Transverse colon (tissue), 3 donors: ENCODE measurements at regions not wholly inside any gene's neighbourhood (a gene's known extent, or its start where the extent isn't known, plus 50 kb on each side); places are given as distances from the start of the nearest gene placed in this dataset.

Experiments used
- POLR2A ChIP-seq: fragments of 450-650 bp; IDR thresholded peaks from one replicate; pipeline ENCODE4 v1.6.1; 2016; ENCODE audit warnings: antibody characterized with exemption, mild to moderate bottlenecking, moderate library complexity
- TF ChIP-seq, protein P1 (sequence below), 5 experiments: fragments of 200-600 bp in 3 of 5; fragments of 450-650 bp in 2 of 5; sonication (generic) in 3 of 5; IDR thresholded peaks; 1 replicate in 2 of 5; 2 replicates in 3 of 5; pipeline ENCODE4 v1.5.1; 2016 to 2017; ENCODE audit warnings: antibody characterized with exemption in 5 of 5, inconsistent platforms in 3 of 5, mild to moderate bottlenecking in 2 of 5, moderate library complexity in 1 of 5

DNA sequence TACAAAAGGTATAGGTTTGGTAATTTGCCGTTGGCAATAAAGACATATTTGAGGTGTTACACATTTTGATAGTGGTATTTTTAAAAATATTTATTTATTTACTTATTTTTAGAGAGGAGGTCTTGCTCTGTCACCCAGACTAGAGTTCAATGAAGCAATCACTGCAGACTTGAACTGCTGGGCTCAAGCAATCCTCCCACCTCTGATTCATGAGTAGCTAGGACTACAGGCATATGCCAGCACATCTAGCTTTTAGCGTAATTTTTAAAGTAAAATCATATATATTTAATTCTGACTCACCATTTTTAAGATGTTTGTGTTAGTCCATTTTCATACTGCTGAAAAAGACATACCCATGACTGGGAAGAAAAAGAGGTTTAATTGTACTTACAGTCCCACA lies 1974.3 kb downstream of the EFNA5 start:
- no peak for TF ChIP-seq POLR2A
- TF ChIP-seq, protein P1, sequence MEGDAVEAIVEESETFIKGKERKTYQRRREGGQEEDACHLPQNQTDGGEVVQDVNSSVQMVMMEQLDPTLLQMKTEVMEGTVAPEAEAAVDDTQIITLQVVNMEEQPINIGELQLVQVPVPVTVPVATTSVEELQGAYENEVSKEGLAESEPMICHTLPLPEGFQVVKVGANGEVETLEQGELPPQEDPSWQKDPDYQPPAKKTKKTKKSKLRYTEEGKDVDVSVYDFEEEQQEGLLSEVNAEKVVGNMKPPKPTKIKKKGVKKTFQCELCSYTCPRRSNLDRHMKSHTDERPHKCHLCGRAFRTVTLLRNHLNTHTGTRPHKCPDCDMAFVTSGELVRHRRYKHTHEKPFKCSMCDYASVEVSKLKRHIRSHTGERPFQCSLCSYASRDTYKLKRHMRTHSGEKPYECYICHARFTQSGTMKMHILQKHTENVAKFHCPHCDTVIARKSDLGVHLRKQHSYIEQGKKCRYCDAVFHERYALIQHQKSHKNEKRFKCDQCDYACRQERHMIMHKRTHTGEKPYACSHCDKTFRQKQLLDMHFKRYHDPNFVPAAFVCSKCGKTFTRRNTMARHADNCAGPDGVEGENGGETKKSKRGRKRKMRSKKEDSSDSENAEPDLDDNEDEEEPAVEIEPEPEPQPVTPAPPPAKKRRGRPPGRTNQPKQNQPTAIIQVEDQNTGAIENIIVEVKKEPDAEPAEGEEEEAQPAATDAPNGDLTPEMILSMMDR (IDR thresholded peaks at IDR 0.05), result no peak
